Mesenchymal stem cell (in vitro differentiated cells and primary cell): ENCODE measurements at regions not wholly inside any gene's neighbourhood (a gene's known extent, or its start where the extent isn't known, plus 50 kb on each side); places are given as distances from the start of the nearest gene placed in this dataset.

Source experiments
- DNase-seq: peaks from one replicate; pipeline ENCODE4 v3.0.0-alpha.2; 2013
- H2AFZ ChIP-seq: one replicate; pipeline ENCODE4 v1.6.1; 2013; ENCODE audit warnings: low read depth, mild to moderate bottlenecking, control low read depth, inconsistent platforms, low read length, moderate library complexity
- H2AK5ac ChIP-seq: 2 replicates; pipeline ENCODE4 v1.6.1; 2013; ENCODE audit warnings: low read length, moderate library complexity, mild to moderate bottlenecking, inconsistent platforms; ENCODE audit not compliant: severe bottlenecking
- H2BK120ac ChIP-seq: one replicate; pipeline ENCODE4 v1.6.1; 2013; ENCODE audit warnings: low read depth, mild to moderate bottlenecking, inconsistent platforms, low read length, moderate library complexity
- H2BK12ac ChIP-seq, 2 experiments: one replicate each; pipeline ENCODE4 v1.6.1; 2013; ENCODE audit warnings: inconsistent platforms in 2 of 2, low read length in 2 of 2, mild to moderate bottlenecking in 2 of 2, moderate library complexity in 2 of 2, control low read depth in 1 of 2
- H2BK15ac ChIP-seq: one replicate; pipeline ENCODE4 v1.6.1; 2013; ENCODE audit warnings: mild to moderate bottlenecking, low read depth, inconsistent platforms; ENCODE audit not compliant: poor library complexity, severe bottlenecking
- H2BK5ac ChIP-seq: 2 replicates; pipeline ENCODE4 v1.6.1; 2013; ENCODE audit warnings: low read depth, mild to moderate bottlenecking, low read length, control low read depth, inconsistent platforms; ENCODE audit not compliant: poor library complexity, severe bottlenecking
- H3K14ac ChIP-seq, 2 experiments: one replicate each; pipeline ENCODE4 v1.6.1; 2013; ENCODE audit warnings: inconsistent platforms in 2 of 2, low read length in 2 of 2, control low read depth in 1 of 2, mild to moderate bottlenecking in 1 of 2, moderate library complexity in 1 of 2
- H3K18ac ChIP-seq, 2 experiments: one replicate each; pipeline ENCODE4 v1.6.1; 2013; ENCODE audit warnings: inconsistent platforms in 2 of 2, low read length in 2 of 2, control low read depth in 1 of 2, low read depth in 1 of 2, mild to moderate bottlenecking in 1 of 2
- H3K23ac ChIP-seq, 2 experiments: one replicate each; pipeline ENCODE4 v1.6.1; 2013; ENCODE audit warnings: inconsistent platforms in 2 of 2, low read length in 2 of 2, mild to moderate bottlenecking in 2 of 2, moderate library complexity in 2 of 2, control low read depth in 1 of 2
- H3K27ac ChIP-seq: 2 replicates; pipeline ENCODE4 v1.5.1; 2013; ENCODE audit warnings: mild to moderate bottlenecking, moderate library complexity, low read length, control low read depth, inconsistent platforms; ENCODE audit not compliant: poor library complexity, severe bottlenecking
- H3K27me3 ChIP-seq, 2 experiments: 2 replicates each; pipeline versions ENCODE4 v1.6.1 to v1.7.0; 2013; ENCODE audit warnings: low read length in 2 of 2, mild to moderate bottlenecking in 2 of 2, moderate library complexity in 2 of 2, control low read depth in 1 of 2, inconsistent platforms in 1 of 2; ENCODE audit not compliant: control insufficient read depth in 1 of 2, insufficient read depth in 1 of 2
- H3K36me3 ChIP-seq, 2 experiments: 2 replicates each; pipeline versions ENCODE4 v1.6.1 to v1.7.0; 2013; ENCODE audit warnings: low read length in 2 of 2, control low read depth in 1 of 2, inconsistent platforms in 1 of 2, low read depth in 1 of 2, mild to moderate bottlenecking in 1 of 2; ENCODE audit not compliant: insufficient read depth in 2 of 2, control insufficient read depth in 1 of 2
- H3K4ac ChIP-seq, 2 experiments: one replicate each; pipeline ENCODE4 v1.6.1; 2013; ENCODE audit warnings: inconsistent platforms in 2 of 2, low read length in 2 of 2, mild to moderate bottlenecking in 2 of 2, moderate library complexity in 2 of 2, control low read depth in 1 of 2, low read depth in 1 of 2
- H3K4me1 ChIP-seq: 2 replicates; pipeline ENCODE4 v1.6.1; 2013; ENCODE audit warnings: low read depth, low read length, control low read depth; ENCODE audit not compliant: control insufficient read depth, insufficient read depth
- H3K4me2 ChIP-seq: 2 replicates; pipeline ENCODE4 v1.6.1; 2013; ENCODE audit warnings: low read length, mild to moderate bottlenecking, inconsistent platforms; ENCODE audit not compliant: poor library complexity, severe bottlenecking
- H3K4me3 ChIP-seq, 2 experiments: 2 replicates each; pipeline versions ENCODE4 v1.5.1 to v1.7.0; 2013; ENCODE audit warnings: low read length in 2 of 2, mild to moderate bottlenecking in 2 of 2, control low read depth in 1 of 2, low read depth in 1 of 2; ENCODE audit not compliant: insufficient read depth in 1 of 2
- H3K79me1 ChIP-seq: replicated peaks from 2 replicates; pipeline ENCODE4 v1.6.1; 2013; ENCODE audit warnings: mild to moderate bottlenecking, control low read depth, low read length, inconsistent platforms; ENCODE audit not compliant: poor library complexity, severe bottlenecking
- H3K9ac ChIP-seq: 2 replicates; pipeline ENCODE4 v1.7.0; 2013; ENCODE audit warnings: mild to moderate bottlenecking, low read length, moderate library complexity
- H3K9me3 ChIP-seq: 2 replicates; pipeline ENCODE4 v1.7.0; 2013; ENCODE audit warnings: mild to moderate bottlenecking, low read length; ENCODE audit not compliant: control insufficient read depth
- H4K8ac ChIP-seq: one replicate; pipeline ENCODE4 v1.6.1; 2013; ENCODE audit warnings: inconsistent platforms, mild to moderate bottlenecking, low read length, moderate library complexity
- H4K91ac ChIP-seq: one replicate; pipeline ENCODE4 v1.6.1; 2013; ENCODE audit warnings: mild to moderate bottlenecking, low read length, inconsistent platforms
- WGBS: methylation state at CpG from one replicate; pipeline ENCODE4 v1.1.7; 2013; ENCODE audit warnings: mixed read lengths; 5-methylcytosine and 5-hydroxymethylcytosine counted together

DNA sequence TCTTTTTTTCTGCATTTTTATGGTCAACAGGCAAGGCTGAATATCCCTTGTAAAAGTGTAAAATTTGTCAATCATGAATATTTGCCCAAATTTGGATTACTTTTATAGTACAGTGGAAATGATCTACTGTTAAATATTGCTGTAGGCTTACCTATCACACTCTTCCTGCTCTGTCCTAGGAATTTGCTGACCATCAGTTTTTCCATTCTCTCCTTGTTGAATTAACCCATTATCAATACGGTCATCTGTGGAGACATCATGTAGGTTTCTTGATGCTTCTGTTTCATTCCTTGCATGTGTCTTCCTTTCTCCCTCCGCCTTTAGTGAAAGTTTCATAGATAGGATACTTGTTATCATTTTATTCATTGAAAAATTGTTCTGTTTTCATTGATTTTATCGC, 139.6 kb upstream of the TUBA3C start:
- H3K4me3 ChIP-seq, result no peak overlapping the region
- H3K36me3 ChIP-seq, result no peaks in the 10 kb centered on the region
- no peak overlapping the region for H3K9ac ChIP-seq
- no peak overlapping the region for H2BK15ac ChIP-seq
- H3K79me1 ChIP-seq, result no peaks in the 10 kb centered on the region
- no peak overlapping the region for H3K14ac ChIP-seq
- no peak overlapping the region for H3K27ac ChIP-seq
- H3K4me2 ChIP-seq, result no peak overlapping the region
- no peak for DNase-seq
- no peak overlapping the region for H3K4ac ChIP-seq
- H3K23ac ChIP-seq, result no peak overlapping the region
- H2BK5ac ChIP-seq, result no peak overlapping the region
- no peak overlapping the region for H4K8ac ChIP-seq
- no peak overlapping the region for H2AFZ ChIP-seq
- H2BK12ac ChIP-seq, result no peak overlapping the region
- no peak overlapping the region for H4K91ac ChIP-seq
- H2AK5ac ChIP-seq, result no peak overlapping the region
- no peaks in the 10 kb centered on the region for H3K27me3 ChIP-seq
- WGBS, result 83% methylated on average over 1 of the region's 3 CpGs
- no peaks in the 10 kb centered on the region for H3K4me1 ChIP-seq
- H3K18ac ChIP-seq, result no peak overlapping the region
- no peak overlapping the region for H2BK120ac ChIP-seq
- peaks cover 23% of the 10 kb centered on the region for H3K9me3 ChIP-seq

- WGBS, result 76% methylated on average over 14 of the region's 17 CpGs
- H4K91ac ChIP-seq, result no peak overlapping the region
- H3K9ac ChIP-seq, result no peak overlapping the region
- no peak overlapping the region for H3K4ac ChIP-seq
- peaks cover 4% of the 10 kb centered on the region for H3K9me3 ChIP-seq
- no peak for DNase-seq
- H3K4me3 ChIP-seq, result no peak overlapping the region
- no peaks in the 10 kb centered on the region for H3K4me1 ChIP-seq
- no peaks in the 10 kb centered on the region for H3K79me1 ChIP-seq
- H3K4me2 ChIP-seq, result no peak overlapping the region
- H2BK12ac ChIP-seq, result no peak overlapping the region
- no peak overlapping the region for H3K14ac ChIP-seq
- no peak overlapping the region for H2AK5ac ChIP-seq
- no peak overlapping the region for H3K27ac ChIP-seq
- H2AFZ ChIP-seq, result no peak overlapping the region
- H3K27me3 ChIP-seq, result no peaks in the 10 kb centered on the region
- no peak overlapping the region for H2BK15ac ChIP-seq
- no peak overlapping the region for H4K8ac ChIP-seq
- no peak overlapping the region for H3K18ac ChIP-seq
- no peak overlapping the region for H3K23ac ChIP-seq
- H2BK120ac ChIP-seq, result no peak overlapping the region
- no peak overlapping the region for H2BK5ac ChIP-seq
- H3K36me3 ChIP-seq, result no peaks in the 10 kb centered on the region
Observed at GRCh38 chr13:19305434-19305833, 123.8 kb upstream of the TUBA3C start.

GRCh38 chr13:19289180-19289579, 107.6 kb upstream of the TUBA3C start:
- no peak overlapping the region for H3K4me2 ChIP-seq
- no peak overlapping the region for H2AFZ ChIP-seq
- no peak overlapping the region for H2BK15ac ChIP-seq
- H2AK5ac ChIP-seq, result no peak overlapping the region
- H3K9me3 ChIP-seq, result peaks cover 3% of the 10 kb centered on the region
- H2BK5ac ChIP-seq, result no peak overlapping the region
- no peak overlapping the region for H3K23ac ChIP-seq
- no peak overlapping the region for H3K18ac ChIP-seq
- no peak overlapping the region for H3K14ac ChIP-seq
- H4K91ac ChIP-seq, result no peak overlapping the region
- no peaks in the 10 kb centered on the region for H3K4me1 ChIP-seq
- H3K4ac ChIP-seq, result no peak overlapping the region
- H3K27me3 ChIP-seq, result no peaks in the 10 kb centered on the region
- H2BK12ac ChIP-seq, result no peak overlapping the region
- WGBS, result 14% methylated on average over 3 of the region's 3 CpGs
- H3K79me1 ChIP-seq, result no peaks in the 10 kb centered on the region
- no peaks in the 10 kb centered on the region for H3K36me3 ChIP-seq
- H3K9ac ChIP-seq, result no peak overlapping the region
- H3K4me3 ChIP-seq, result no peak overlapping the region
- no peak overlapping the region for H3K27ac ChIP-seq
- DNase-seq, result no peak
- H2BK120ac ChIP-seq, result no peak overlapping the region
- no peak overlapping the region for H4K8ac ChIP-seq

DNA sequence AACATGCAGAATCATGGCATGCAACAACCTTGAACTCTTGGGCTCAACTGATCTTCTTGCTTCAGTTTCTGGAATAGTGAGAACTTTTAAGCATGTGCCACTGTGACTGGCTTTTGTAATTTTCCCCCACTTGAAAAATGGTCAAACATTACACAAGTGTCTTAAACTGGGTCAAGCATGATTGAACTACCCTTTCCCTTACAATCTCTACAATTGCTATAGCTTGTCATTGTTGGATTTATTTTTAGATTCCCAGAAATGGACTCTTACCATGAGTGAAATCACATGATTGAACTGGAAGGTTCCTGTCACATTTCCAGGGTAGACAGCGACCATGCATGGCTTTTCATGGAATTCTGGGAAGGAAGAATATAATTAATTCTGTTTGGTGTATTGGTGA, 102.2 kb upstream of the TUBA3C start:
- 0% methylated on average over 1 of the region's 1 CpG for WGBS

More for the DNA sequence above, 102.2 kb upstream of the TUBA3C start:
- no peak overlapping the region for H2BK15ac ChIP-seq
- H3K23ac ChIP-seq, result no peak overlapping the region
- no peak overlapping the region for H2AK5ac ChIP-seq
- H2BK5ac ChIP-seq, result no peak overlapping the region
- H3K9me3 ChIP-seq, result peaks cover 3% of the 10 kb centered on the region
- no peak overlapping the region for H3K27ac ChIP-seq
- H4K91ac ChIP-seq, result no peak overlapping the region
- no peaks in the 10 kb centered on the region for H3K27me3 ChIP-seq
- H2BK120ac ChIP-seq, result no peak overlapping the region
- H3K4me1 ChIP-seq, result no peaks in the 10 kb centered on the region
- H3K4me2 ChIP-seq, result no peak overlapping the region
- no peak overlapping the region for H3K4ac ChIP-seq
- no peak overlapping the region for H2AFZ ChIP-seq
- no peak overlapping the region for H4K8ac ChIP-seq
- H3K9ac ChIP-seq, result no peak overlapping the region
- no peak overlapping the region for H3K4me3 ChIP-seq
- no peak for DNase-seq
- no peaks in the 10 kb centered on the region for H3K79me1 ChIP-seq
- H3K18ac ChIP-seq, result no peak overlapping the region
- H3K14ac ChIP-seq, result no peak overlapping the region
- no peaks in the 10 kb centered on the region for H3K36me3 ChIP-seq
- no peak overlapping the region for H2BK12ac ChIP-seq
